Common myeloid progenitor, CD34-positive (primary cell): ENCODE measurements at regions not wholly inside any gene's neighbourhood (a gene's known extent, or its start where the extent isn't known, plus 50 kb on each side); places are given as distances from the start of the nearest gene placed in this dataset.

Experiments used
- CTCF ChIA-PET: fragments of 350-600 bp; sonication (Branson Sonifier 250); formaldehyde crosslinking; loops from one replicate; lab custom pipeline; 2021; ENCODE audit warnings: antibody characterized with exemption; lab: Charles Lee
- POLR2A ChIA-PET: fragments of 350-600 bp; sonication (Branson Sonifier 250); formaldehyde crosslinking; loops from one replicate; lab custom pipeline; 2021; ENCODE audit warnings: antibody characterized with exemption; lab: Charles Lee
- DNase-seq, 3 donors: peaks; one replicate each; pipeline versions ENCODE4 v3.0.0 to v3.0.0-alpha.2; 2013
- H3K27ac ChIP-seq, 2 experiments: 1 replicate in 1 of 2; 2 replicates in 1 of 2; pipeline ENCODE4 v1.7.0; 2013; ENCODE audit warnings: inconsistent platforms in 2 of 2, low read length in 2 of 2, mild to moderate bottlenecking in 2 of 2, low read depth in 1 of 2, moderate library complexity in 1 of 2; ENCODE audit not compliant: severe bottlenecking in 2 of 2, insufficient read depth in 1 of 2, poor library complexity in 1 of 2
- H3K27me3 ChIP-seq, 5 experiments: replicated peaks in 2 of 5; 1 replicate in 3 of 5; 2 replicates in 2 of 5; pipeline versions ENCODE4 v1.6.1 to v1.7.0; 2013; ENCODE audit warnings: low read length in 4 of 5, mild to moderate bottlenecking in 2 of 5, moderate library complexity in 2 of 5, inconsistent platforms in 1 of 5; ENCODE audit not compliant: insufficient read depth in 5 of 5, control insufficient read depth in 4 of 5
- H3K36me3 ChIP-seq, 4 experiments: 1 replicate in 2 of 4; 2 replicates in 2 of 4; pipeline versions ENCODE4 v1.6.1 to v1.7.0; 2013; ENCODE audit warnings: low read length in 3 of 4, control low read depth in 1 of 4, mild to moderate bottlenecking in 1 of 4; ENCODE audit not compliant: control insufficient read depth in 4 of 4, insufficient read depth in 4 of 4
- H3K4me1 ChIP-seq, 4 experiments: 1 replicate in 3 of 4; 2 replicates in 1 of 4; pipeline versions ENCODE4 v1.6.1 to v1.7.1; 2013; ENCODE audit warnings: low read length in 3 of 4, mild to moderate bottlenecking in 3 of 4, control low read depth in 1 of 4, inconsistent platforms in 1 of 4, moderate library complexity in 1 of 4; ENCODE audit not compliant: control insufficient read depth in 4 of 4, insufficient read depth in 4 of 4; ENCODE audit errors: control extremely low read depth in 1 of 4
- H3K4me3 ChIP-seq, 7 experiments: 1 replicate in 4 of 7; 2 replicates in 3 of 7; pipeline versions ENCODE4 v1.5.1 to v1.7.0; 2013; ENCODE audit warnings: mild to moderate bottlenecking in 7 of 7, low read length in 6 of 7, moderate library complexity in 6 of 7, inconsistent platforms in 2 of 7, low read depth in 2 of 7, control low read depth in 1 of 7; ENCODE audit not compliant: insufficient read depth in 4 of 7, control insufficient read depth in 1 of 7; ENCODE audit errors: extremely low read depth in 1 of 7
- H3K9me3 ChIP-seq, 5 experiments: 1 replicate in 4 of 5; 2 replicates in 1 of 5; pipeline versions ENCODE4 v1.6.1 to v1.7.1; 2013; ENCODE audit warnings: low read length in 4 of 5, mild to moderate bottlenecking in 2 of 5, inconsistent platforms in 1 of 5, low read depth in 1 of 5, moderate library complexity in 1 of 5; ENCODE audit not compliant: control insufficient read depth in 4 of 5, insufficient read depth in 2 of 5; ENCODE audit errors: control extremely low read depth in 1 of 5
- WGBS: methylation state at CpG from one replicate; pipeline ENCODE4 v1.1.5; 2013; ENCODE audit not compliant: insufficient coverage; 5-methylcytosine and 5-hydroxymethylcytosine counted together

DNA sequence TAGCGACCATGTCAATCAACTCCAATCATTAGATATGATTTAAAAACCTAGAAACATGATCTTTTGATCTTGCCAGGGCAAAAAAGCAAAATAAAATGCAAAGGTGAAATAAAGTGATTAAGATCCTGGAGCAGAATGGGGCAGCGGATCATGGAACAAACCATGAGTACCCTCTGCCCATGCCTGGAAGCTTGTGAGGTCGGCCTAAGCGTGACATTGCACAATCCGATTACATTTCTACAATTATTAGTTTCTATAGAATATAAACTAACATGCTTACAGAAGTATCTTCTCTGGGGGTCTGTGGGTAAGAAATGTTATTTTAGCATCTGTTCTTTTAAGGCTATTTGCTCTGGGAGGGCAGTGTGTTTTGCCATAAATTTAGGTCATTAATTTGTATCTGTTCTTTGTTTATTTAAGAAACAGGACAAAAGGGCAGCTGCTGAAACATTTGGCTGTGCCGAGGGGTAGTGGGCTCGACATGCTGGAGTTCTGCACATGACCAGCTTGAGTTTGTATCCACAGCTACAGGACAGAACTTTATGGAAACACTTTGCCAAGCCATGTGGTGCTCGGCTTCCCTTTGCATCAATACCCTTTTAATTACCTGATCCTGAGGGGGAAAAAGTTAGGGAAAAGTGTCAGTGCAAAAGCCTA lies 55.9 kb downstream of the ZBTB18 start:
- H3K4me3 ChIP-seq, result no peak overlapping the region
- no peaks in the 10 kb centered on the region for H3K9me3 ChIP-seq
- no peaks in the 10 kb centered on the region for H3K36me3 ChIP-seq
- no peak overlapping the region for H3K27ac ChIP-seq
- H3K27me3 ChIP-seq, result peaks cover 0 to 3% (median 0%) of the 10 kb centered on the region in 5 experiments
- CTCF ChIA-PET, result no interaction called here
- H3K4me1 ChIP-seq, result peaks cover 0 to 9% (median 3%) of the 10 kb centered on the region in 4 experiments
- POLR2A ChIA-PET, result no interaction called here
- 90% methylated on average over 3 of the region's 8 CpGs for WGBS
- no peak for DNase-seq

DNA sequence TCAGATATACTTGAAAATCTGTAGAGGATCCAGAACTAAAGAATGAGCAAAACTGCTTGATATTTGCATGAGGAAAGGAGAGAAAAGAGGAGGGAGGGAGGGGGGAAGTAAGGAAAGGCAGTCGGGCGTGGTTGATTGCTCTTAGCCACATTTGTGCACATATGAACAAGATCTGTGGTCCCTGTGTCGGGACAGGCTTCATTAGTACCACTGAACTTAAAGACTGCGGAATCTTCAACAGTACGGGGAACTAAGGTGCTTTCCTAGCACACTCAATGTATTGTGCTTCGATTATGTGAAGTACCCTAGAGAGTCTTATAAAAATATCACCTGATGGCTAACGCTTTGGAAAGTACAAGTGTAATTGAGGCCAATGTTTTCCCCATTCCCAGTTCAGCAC lies 59.9 kb downstream of the ZBTB18 start:
- DNase-seq, result no peak
- ChIA-PET POLR2A (no interaction called here), CTCF (no interaction called here)
- Histone ChIP-seq H3K36me3 (no peaks in the 10 kb centered on the region), H3K27ac (no peak overlapping the region), H3K27me3 (peaks cover 0 to 3% (median 0%) of the 10 kb centered on the region in 5 experiments), H3K4me1 (no peaks in the 10 kb centered on the region), H3K4me3 (no peak overlapping the region), H3K9me3 (no peaks in the 10 kb centered on the region)
- WGBS, result 96% methylated on average over 7 of the region's 7 CpGs

DNA sequence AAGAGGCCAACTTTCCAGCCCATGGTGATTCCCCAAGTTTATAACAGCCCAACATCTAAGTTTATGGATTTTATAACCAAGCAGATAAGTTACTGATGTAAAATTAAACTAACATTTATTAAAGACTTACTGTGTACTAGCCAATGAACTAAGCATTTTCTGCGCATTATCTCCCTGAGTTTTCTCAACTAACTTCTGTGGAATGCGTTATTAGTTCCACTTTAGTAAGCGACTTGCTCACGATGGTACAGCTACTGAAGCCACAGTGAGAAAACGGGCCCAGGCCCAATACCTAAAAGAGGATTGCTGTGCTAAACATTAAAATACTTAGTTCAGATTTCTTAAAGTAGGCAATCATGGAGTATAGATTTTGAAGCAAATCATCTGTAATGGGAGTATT lies 61.0 kb downstream of the ZBTB18 start:
- CTCF ChIA-PET, result no interaction called here
- Histone ChIP-seq H3K27me3 (peaks cover 0 to 3% (median 0%) of the 10 kb centered on the region in 5 experiments), H3K36me3 (no peaks in the 10 kb centered on the region), H3K4me1 (no peaks in the 10 kb centered on the region), H3K27ac (no peak overlapping the region), H3K4me3 (no peak overlapping the region), H3K9me3 (no peaks in the 10 kb centered on the region)
- POLR2A ChIA-PET, result no interaction called here
- DNase-seq, result no peak
- WGBS, result 100% methylated on average over 2 of the region's 5 CpGs

DNA sequence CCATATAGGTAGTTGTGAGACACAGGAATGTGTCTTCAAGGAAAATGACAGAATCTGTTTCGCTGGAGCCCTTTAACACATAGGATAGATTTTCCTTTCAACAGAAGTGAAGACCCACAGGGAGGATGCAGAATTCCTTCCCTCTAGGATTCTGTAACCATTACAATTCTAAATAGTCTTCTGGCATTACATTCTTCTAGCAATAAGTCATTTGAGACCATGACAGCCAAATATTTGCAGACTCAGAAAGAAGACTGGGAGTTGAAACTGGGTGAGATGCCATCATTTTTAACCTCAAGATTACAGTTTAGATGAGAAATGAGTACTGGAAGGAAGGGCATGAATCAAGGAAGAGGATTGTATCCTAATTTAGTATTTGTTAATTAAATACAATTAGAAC lies 61.6 kb downstream of the ZBTB18 start:
- DNase-seq, result no peak
- Histone ChIP-seq H3K4me3 (no peak overlapping the region), H3K4me1 (no peaks in the 10 kb centered on the region), H3K9me3 (no peaks in the 10 kb centered on the region), H3K27ac (no peak overlapping the region), H3K27me3 (peaks cover 0 to 3% (median 0%) of the 10 kb centered on the region in 5 experiments), H3K36me3 (no peaks in the 10 kb centered on the region)
- ChIA-PET CTCF (interaction anchor here (1.3 kb wide), 1 partner anchor 25 kb away, joined by 3 read pairs; no protein-coding TSS in a partner anchor), POLR2A (no interaction called here)
- no CpG with 5 or more reads among the region's 1 CpG for WGBS

DNA sequence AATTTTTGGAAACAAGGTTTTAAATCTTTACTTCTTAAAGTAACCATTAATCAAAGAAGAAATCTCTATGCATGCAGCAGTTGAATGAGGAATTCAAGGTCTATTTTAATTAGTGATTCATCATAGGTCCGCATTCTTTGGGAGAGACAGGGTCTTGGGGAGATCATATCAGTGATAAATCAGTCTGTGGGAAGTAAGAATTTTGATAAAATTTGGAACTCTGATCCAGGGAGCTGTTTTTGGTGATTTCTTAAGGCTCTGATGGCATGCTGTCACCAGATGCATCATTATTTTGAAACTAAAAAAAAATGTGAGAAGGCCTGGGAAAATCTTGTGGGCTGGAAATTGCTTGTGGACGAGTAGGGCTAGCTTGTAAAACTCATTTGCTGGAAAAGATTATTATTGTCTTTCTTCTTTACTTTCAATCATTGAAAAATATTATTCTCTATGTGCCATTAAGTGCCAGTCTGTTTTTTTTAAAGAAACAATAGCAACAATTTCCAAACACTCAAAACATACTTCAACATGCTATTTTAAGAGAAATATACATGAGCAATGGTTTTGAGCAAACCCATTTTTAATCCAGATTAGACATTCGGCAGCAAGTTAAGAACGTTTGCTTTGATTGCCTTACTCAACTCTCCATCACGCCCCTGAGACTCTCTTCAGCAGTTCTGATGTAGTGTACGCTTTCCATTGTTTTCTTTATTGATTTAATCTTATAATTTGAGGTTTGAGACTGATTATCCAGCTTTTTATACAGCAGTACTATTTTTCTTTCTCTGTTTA lies 62.6 kb downstream of the ZBTB18 start:
- no peak overlapping the region for H3K4me3 ChIP-seq
- ChIA-PET CTCF (interaction anchor here (1.1 to 1.3 kb wide), 2 partner anchors 22 to 24 kb away, joined by 3 read pairs; no protein-coding TSS in a partner anchor), POLR2A (interaction anchor here (0.6 kb wide), 1 partner anchor 24 kb away, joined by 3 read pairs; no protein-coding TSS in a partner anchor)
- no peak overlapping the region for H3K27ac ChIP-seq
- no peaks in the 10 kb centered on the region for H3K4me1 ChIP-seq
- H3K9me3 ChIP-seq, result no peaks in the 10 kb centered on the region
- whole genome bisulfite sequencing, result 95% methylated on average over 4 of the region's 6 CpGs
- no peaks in the 10 kb centered on the region for H3K36me3 ChIP-seq
- H3K27me3 ChIP-seq, result peaks cover 0 to 3% (median 0%) of the 10 kb centered on the region in 5 experiments
- no peak for DNase-seq

DNA sequence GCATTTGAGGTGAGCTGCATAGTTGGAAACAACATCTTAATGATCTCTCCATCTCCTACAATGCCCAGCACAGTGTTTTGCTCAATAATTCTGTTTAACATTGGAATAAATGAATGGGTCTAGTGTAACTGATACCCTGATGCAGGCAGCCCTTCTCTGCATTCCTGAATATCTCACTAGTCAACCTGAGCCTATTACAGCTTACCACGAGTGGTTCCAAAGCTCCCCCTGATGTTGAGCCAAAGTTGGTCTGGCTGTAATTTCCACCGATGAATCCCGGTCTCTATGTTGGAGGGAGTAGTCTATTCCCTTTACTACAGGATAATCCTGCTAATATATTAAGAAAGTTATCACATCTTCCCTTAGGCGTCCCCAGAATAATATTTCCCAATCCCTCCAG lies 63.8 kb downstream of the ZBTB18 start:
- H3K27ac ChIP-seq, result no peak overlapping the region
- no peak for DNase-seq
- H3K9me3 ChIP-seq, result no peaks in the 10 kb centered on the region
- 60% methylated on average over 1 of the region's 4 CpGs for WGBS
- H3K27me3 ChIP-seq, result peaks cover 0 to 2% (median 0%) of the 10 kb centered on the region in 5 experiments
- no peak overlapping the region for H3K4me3 ChIP-seq
- ChIA-PET POLR2A (no interaction called here), CTCF (no interaction called here)
- no peaks in the 10 kb centered on the region for H3K36me3 ChIP-seq
- no peaks in the 10 kb centered on the region for H3K4me1 ChIP-seq

DNA sequence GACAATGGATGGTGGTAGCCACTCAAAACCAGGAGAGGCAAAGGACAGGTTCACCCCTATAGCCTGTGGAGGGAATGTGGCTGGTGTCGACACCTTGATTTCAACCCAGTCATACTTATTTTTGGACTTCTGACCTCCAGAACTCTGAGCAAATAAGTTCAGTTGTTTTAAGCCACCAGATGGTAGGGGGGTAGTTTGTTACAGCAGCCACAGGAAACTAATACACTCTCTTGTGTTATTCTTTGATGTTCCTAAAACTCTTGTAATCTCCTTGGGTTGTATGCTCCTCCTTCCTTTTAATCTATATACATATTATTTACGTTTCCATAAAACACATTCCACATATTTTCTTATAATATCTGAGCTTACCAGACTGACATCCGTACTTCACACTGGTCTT lies 65.9 kb downstream of the ZBTB18 start:
- ChIA-PET CTCF (no interaction called here), POLR2A (no interaction called here)

More for the DNA sequence above, 65.9 kb downstream of the ZBTB18 start:
- no CpG with 5 or more reads among the region's 3 CpGs for WGBS
- H3K9me3 ChIP-seq, result no peaks in the 10 kb centered on the region
- H3K4me3 ChIP-seq, result no peak overlapping the region
- H3K36me3 ChIP-seq, result no peaks in the 10 kb centered on the region
- no peaks in the 10 kb centered on the region for H3K4me1 ChIP-seq
- DNase-seq, result no peak
- no peak overlapping the region for H3K27ac ChIP-seq
- H3K27me3 ChIP-seq, result peaks cover 0 to 1% (median 0%) of the 10 kb centered on the region in 5 experiments
